Hepatocyte (in vitro differentiated cells): ENCODE measurements at regions not wholly inside any gene's neighbourhood (a gene's known extent, or its start where the extent isn't known, plus 50 kb on each side); places are given as distances from the start of the nearest gene placed in this dataset.

Experiments used
- CTCF ChIP-seq: fragments of 200-600 bp; sonication (generic); IDR thresholded peaks from 2 replicates; pipeline ENCODE4 v1.5.1; 2016; ENCODE audit warnings: antibody characterized with exemption, mild to moderate bottlenecking; ENCODE audit not compliant: poor library complexity
- EZH2 ChIP-seq: fragments of 200-600 bp; sonication (generic); IDR thresholded peaks from 2 replicates; pipeline ENCODE4 v1.6.1; 2016; ENCODE audit warnings: antibody characterized with exemption, mild to moderate bottlenecking, borderline replicate concordance
- EZH2phosphoT487 ChIP-seq: fragments of 200-600 bp; sonication (generic); IDR thresholded peaks from one replicate; pipeline ENCODE4 v1.6.1; 2018; ENCODE audit warnings: antibody characterized with exemption, mild to moderate bottlenecking, low read depth, moderate library complexity; ENCODE audit not compliant: unreplicated experiment, severe bottlenecking

GRCh38 chr1:56301791-56302190 lies 277.6 kb downstream of the PLPP3 start:
- TF ChIP-seq CTCF (no peak), EZH2 (no peak), EZH2phosphoT487 (no peak)
